H1 (cell line): ENCODE measurements at regions not wholly inside any gene's neighbourhood (a gene's known extent, or its start where the extent isn't known, plus 50 kb on each side); places are given as distances from the start of the nearest gene placed in this dataset.

Experiments used
- CTCF ChIA-PET: fragments of 300-600 bp; sonication (Branson Sonifier 250); formaldehyde crosslinking; loops from one replicate; lab custom pipeline; 2021; ENCODE audit not compliant: partially characterized antibody; lab: Charles Lee
- POLR2A ChIA-PET: fragments of 300-600 bp; sonication (Branson Sonifier 250); formaldehyde crosslinking; loops from one replicate; lab custom pipeline; 2021; ENCODE audit warnings: inconsistent platforms; ENCODE audit not compliant: partially characterized antibody; lab: Charles Lee
- DNase-seq, 2 experiments: peaks; one replicate each; pipeline versions ENCODE4 v3.0.0 to v3.0.0-alpha.2; 2010 to 2022; ENCODE audit warnings: low spot score in 2 of 2, low read depth in 1 of 2, mixed read lengths in 1 of 2
- FAIRE-seq: peaks from 2 replicates; lab custom pipeline; 2011; peaks lifted over from hg19 to GRCh38; lab: Jason Lieb, UNC
- H2AFZ ChIP-seq: 2 replicates; pipeline ENCODE4 v1.8.1; 2012; ENCODE audit warnings: low read length, inconsistent platforms
- H2AK5ac ChIP-seq: 2 replicates; pipeline ENCODE4 v1.6.1; 2013; ENCODE audit warnings: low read depth, low read length
- H2BK120ac ChIP-seq: replicated peaks from 2 replicates; pipeline ENCODE3; 2013; ENCODE audit warnings: low read depth, low read length, inconsistent platforms
- H2BK12ac ChIP-seq: 2 replicates; pipeline ENCODE4 v1.6.1; 2013; ENCODE audit warnings: low read depth, low read length
- H2BK15ac ChIP-seq: 2 replicates; pipeline ENCODE4 v1.6.1; 2013; ENCODE audit warnings: low read length
- H2BK20ac ChIP-seq: 2 replicates; pipeline ENCODE4 v1.6.1; 2013; ENCODE audit warnings: low read length
- H2BK5ac ChIP-seq: 2 replicates; pipeline ENCODE4 v1.6.1; 2013; ENCODE audit warnings: low read depth, low read length
- H3K14ac ChIP-seq: 2 replicates; pipeline ENCODE4 v1.6.1; 2013; ENCODE audit warnings: inconsistent platforms; ENCODE audit not compliant: insufficient read length
- H3K18ac ChIP-seq: 2 replicates; pipeline ENCODE4 v1.6.1; 2013; ENCODE audit warnings: low read length; ENCODE audit errors: extremely low read depth
- H3K23ac ChIP-seq: 2 replicates; pipeline ENCODE4 v1.6.1; 2013; ENCODE audit warnings: inconsistent platforms; ENCODE audit not compliant: insufficient read length
- H3K23me2 ChIP-seq: 2 replicates; pipeline ENCODE4 v1.6.1; 2013; ENCODE audit warnings: low read depth, low read length
- H3K27ac ChIP-seq: 2 replicates; pipeline ENCODE4 v1.6.1; 2011; ENCODE audit warnings: low read depth, low read length, inconsistent platforms
- H3K27me3 ChIP-seq, 4 experiments: replicated peaks in 1 of 4; 1 replicate in 1 of 4; 2 replicates in 3 of 4; pipeline versions ENCODE4 v1.6.1 to v1.8.1; 2011 to 2013; ENCODE audit warnings: low read length in 3 of 4, mild to moderate bottlenecking in 3 of 4, inconsistent platforms in 2 of 4, mixed read lengths in 2 of 4, moderate library complexity in 1 of 4; ENCODE audit not compliant: control insufficient read depth in 3 of 4, insufficient read depth in 3 of 4; ENCODE audit errors: extremely low read depth in 1 of 4
- H3K36me3 ChIP-seq, 4 experiments: 2 replicates each; pipeline versions ENCODE4 v1.6.1 to v1.8.1; 2011 to 2013; ENCODE audit warnings: mild to moderate bottlenecking in 4 of 4, low read length in 3 of 4, moderate library complexity in 2 of 4, control low read depth in 1 of 4, inconsistent platforms in 1 of 4; ENCODE audit not compliant: insufficient read depth in 4 of 4, control insufficient read depth in 2 of 4
- H3K4ac ChIP-seq: replicated peaks from 2 replicates; pipeline ENCODE3; 2013; ENCODE audit warnings: low read length, low read depth, mixed read lengths, inconsistent platforms; ENCODE audit not compliant: insufficient read length
- H3K4me1 ChIP-seq, 4 experiments: replicated peaks in 1 of 4; 1 replicate in 1 of 4; 2 replicates in 3 of 4; pipeline versions ENCODE4 v1.6.1 to v1.8.1; 2011 to 2013; ENCODE audit warnings: low read length in 3 of 4, inconsistent platforms in 2 of 4, mixed read lengths in 1 of 4; ENCODE audit not compliant: insufficient read depth in 4 of 4, control insufficient read depth in 3 of 4
- H3K4me2 ChIP-seq, 2 experiments: 2 replicates each; pipeline versions ENCODE4 v1.6.1 to v1.8.1; 2011 to 2013; ENCODE audit warnings: low read depth in 2 of 2, low read length in 2 of 2, control low read depth in 1 of 2, inconsistent platforms in 1 of 2, mild to moderate bottlenecking in 1 of 2; ENCODE audit not compliant: insufficient read depth in 1 of 2
- H3K4me3 ChIP-seq, 4 experiments: fragments of 200-600, 300-600 bp in 1 of 4; sonication (generic), shearing (Covaris generic), sonication (Bioruptor Twin) in 1 of 4; 2 replicates each; pipeline versions ENCODE4 v1.5.1 to v1.8.1; 2011 to 2016; ENCODE audit warnings: low read length in 4 of 4, low read depth in 3 of 4, control low read depth in 2 of 4, inconsistent platforms in 2 of 4, mild to moderate bottlenecking in 2 of 4, mixed read lengths in 1 of 4, moderate library complexity in 1 of 4; ENCODE audit not compliant: insufficient read depth in 2 of 4; ENCODE audit errors: extremely low read depth in 1 of 4
- H3K56ac ChIP-seq: replicated peaks from 2 replicates; pipeline ENCODE3; 2013; ENCODE audit warnings: low read depth, mild to moderate bottlenecking, mixed read lengths, low read length, inconsistent platforms; ENCODE audit not compliant: insufficient read length
- H3K79me1 ChIP-seq: 2 replicates; pipeline ENCODE4 v1.6.1; 2013; ENCODE audit warnings: low read depth, low read length, control low read depth
- H3K79me2 ChIP-seq, 2 experiments: 2 replicates each; pipeline versions ENCODE4 v1.6.1 to v1.8.1; 2012 to 2013; ENCODE audit warnings: low read length in 2 of 2, mild to moderate bottlenecking in 2 of 2, inconsistent platforms in 1 of 2; ENCODE audit not compliant: insufficient read depth in 2 of 2, control insufficient read depth in 1 of 2
- H3K9ac ChIP-seq, 4 experiments: replicated peaks in 1 of 4; 1 replicate in 1 of 4; 2 replicates in 3 of 4; pipeline versions ENCODE4 v1.6.1 to v1.8.1; 2011 to 2013; ENCODE audit warnings: low read depth in 3 of 4, low read length in 3 of 4, control low read depth in 2 of 4, mild to moderate bottlenecking in 2 of 4, moderate library complexity in 2 of 4, inconsistent platforms in 1 of 4; ENCODE audit errors: extremely low read depth in 1 of 4
- H3K9me3 ChIP-seq, 2 experiments: 2 replicates each; pipeline versions ENCODE4 v1.6.1 to v1.8.1; 2012 to 2013; ENCODE audit warnings: mild to moderate bottlenecking in 2 of 2, moderate library complexity in 2 of 2, control low read depth in 1 of 2, inconsistent platforms in 1 of 2, low read depth in 1 of 2, low read length in 1 of 2, mixed read lengths in 1 of 2; ENCODE audit not compliant: insufficient read depth in 2 of 2
- H4K20me1 ChIP-seq, 2 experiments: replicated peaks in 1 of 2; 2 replicates each; pipeline versions ENCODE3 to v1.8.1; 2011 to 2013; ENCODE audit warnings: inconsistent platforms in 2 of 2, low read length in 2 of 2, mild to moderate bottlenecking in 1 of 2; ENCODE audit not compliant: insufficient read depth in 2 of 2, control insufficient read depth in 1 of 2
- H4K5ac ChIP-seq: 2 replicates; pipeline ENCODE4 v1.6.1; 2013; ENCODE audit warnings: low read length, low read depth, mixed read lengths, inconsistent platforms; ENCODE audit not compliant: insufficient read length
- H4K8ac ChIP-seq: 2 replicates; pipeline ENCODE4 v1.8.0; 2013; ENCODE audit warnings: mild to moderate bottlenecking, moderate library complexity, low read length, inconsistent platforms; ENCODE audit not compliant: insufficient read depth; ENCODE audit errors: extremely low read depth
- H4K91ac ChIP-seq: replicated peaks from 2 replicates; pipeline ENCODE3; 2013; ENCODE audit warnings: low read length, mixed read lengths, inconsistent platforms; ENCODE audit not compliant: insufficient read length
- GABPA ChIP-seq: IDR thresholded peaks from 2 replicates; pipeline ENCODE4 v1.6.1; 2011; ENCODE audit warnings: mild to moderate bottlenecking, low read length, moderate library complexity, borderline replicate concordance; ENCODE audit not compliant: insufficient read depth
- MAX ChIP-seq: IDR thresholded peaks from 2 replicates; pipeline ENCODE4 v1.6.1; 2012; ENCODE audit warnings: inconsistent platforms
- PHF8 ChIP-seq: fragments of 200-600 bp; sonication (generic); conservative IDR thresholded peaks from 2 replicates; pipeline ENCODE4 v1.7.1; 2012; ENCODE audit warnings: low read depth, mild to moderate bottlenecking, inconsistent platforms, low read length, moderate library complexity
- POLR2AphosphoS5 ChIP-seq: IDR thresholded peaks from 2 replicates; pipeline ENCODE4 v1.6.1; 2011; ENCODE audit warnings: low read depth, low read length
- SP1 ChIP-seq: IDR thresholded peaks from 2 replicates; pipeline ENCODE4 v1.6.1; 2011; ENCODE audit warnings: low read depth, low read length

GRCh38 chr18:2086439-2086838 lies 484.9 kb downstream of the METTL4 start:
- Histone ChIP-seq H3K4ac (no peak overlapping the region), H3K56ac (no peak overlapping the region), H3K79me2 (no peaks in the 10 kb centered on the region), H3K27ac (no peak overlapping the region), H4K20me1 (no peaks in the 10 kb centered on the region), H2BK15ac (no peak overlapping the region), H3K23ac (no peak overlapping the region), H3K4me2 (no peak overlapping the region), H3K79me1 (no peaks in the 10 kb centered on the region), H3K9ac (no peak overlapping the region), H4K5ac (no peak overlapping the region), H2BK20ac (no peak overlapping the region), H3K9me3 (no peaks in the 10 kb centered on the region), H3K4me1 (no peaks in the 10 kb centered on the region; a peak in 1 of 7 replicates), H2AFZ (no peak overlapping the region), H2BK120ac (no peak overlapping the region), H3K27me3 (no peaks in the 10 kb centered on the region), H3K36me3 (no peaks in the 10 kb centered on the region), H3K4me3 (no peak overlapping the region), H3K14ac (no peak overlapping the region), H4K91ac (no peak overlapping the region), H4K8ac (no peak overlapping the region), H3K23me2 (no peaks in the 10 kb centered on the region), H2BK5ac (no peak overlapping the region), H2AK5ac (no peak overlapping the region), H2BK12ac (no peak overlapping the region), H3K18ac (no peak overlapping the region)
- ChIA-PET POLR2A (no interaction called here), CTCF (interaction anchor here (1.5 kb wide), 1 partner anchor 137 kb away, joined by 5 read pairs; no protein-coding TSS in a partner anchor)
- no peak for FAIRE-seq
- DNase-seq, result no peak
- TF ChIP-seq MAX, result no peak
- TF ChIP-seq GABPA, result no peak
- TF ChIP-seq POLR2AphosphoS5, result no peak
- no peak for TF ChIP-seq SP1
- no peak for TF ChIP-seq PHF8
